Sciatic nerve (tissue), 2 donors: ENCODE measurements at regions not wholly inside any gene's neighbourhood (a gene's known extent, or its start where the extent isn't known, plus 50 kb on each side); places are given as distances from the start of the nearest gene placed in this dataset.
"Not testable (repeated sequence)": the region's sequence is repeated elsewhere in the genome, so short reads cannot be mapped to it uniquely, and the experiment has no call there.

Source experiments
- ATAC-seq: fragments of 200-7000 bp; cut with Tn5 transposase; one replicate; pipeline ENCODE4 v1.9.1; 2020; ENCODE audit warnings: mild to moderate bottlenecking, moderate library complexity
- DNase-seq: peaks from one replicate; pipeline ENCODE4 v3.0.0-alpha.2; 2020; ENCODE audit warnings: low spot score
- intact Hi-C: fragments of 100-400 bp; cut with DNase I; formaldehyde crosslinking; loops from one replicate; pipeline ENCODE4 v1.14.2; 2022
- donor health status: DM: no; HTN: no; CAD: no.
- donor health status: DM: no; HTN: no; CAD: no.

- DNase-seq (no peak), ATAC-seq (no peak)
- intact Hi-C loops: no loop called here
These were observed 158.6 kb upstream of the NT5E start for GRCh38 chr6:85291326-85291725.

GRCh38 chr6:85287654-85288053, 162.2 kb upstream of the NT5E start:
- no peak for DNase-seq
- no peak for ATAC-seq
- intact Hi-C loops: no loop called here

- ATAC-seq: no peak
- intact Hi-C loops: no loop called here
- DNase-seq: no peak
These were observed 162.7 kb upstream of the NT5E start for GRCh38 chr6:85287158-85287557.

GRCh38 chr6:85286507-85286906, 163.4 kb upstream of the NT5E start:
- ATAC-seq, intact Hi-C loops, DNase-seq: not testable (repeated sequence)

- ATAC-seq: no peak
- no peak for DNase-seq
- intact Hi-C loops: no loop called here
These were observed 163.9 kb upstream of the NT5E start for GRCh38 chr6:85285934-85286333.

GRCh38 chr6:85285114-85285513, 164.8 kb upstream of the NT5E start:
- intact Hi-C loops: no loop called here
- ATAC-seq: no peak
- DNase-seq: no peak

- DNase-seq (no peak), ATAC-seq (no peak)
- intact Hi-C loops: no loop called here
These were observed 166.4 kb upstream of the NT5E start for GRCh38 chr6:85283436-85283835.

- no peak for ATAC-seq
- intact Hi-C loops: no loop called here
- DNase-seq: no peak
These were observed 171.3 kb upstream of the NT5E start for GRCh38 chr6:85278466-85279035.

- DNase-seq, intact Hi-C loops, ATAC-seq: not testable (repeated sequence)
These were observed 173.9 kb upstream of the NT5E start for GRCh38 chr6:85276026-85276425.

- no peak for DNase-seq
- intact Hi-C loops: no loop called here
- ATAC-seq: no peak
These were observed 174.4 kb upstream of the NT5E start for GRCh38 chr6:85275338-85275985.

GRCh38 chr6:85273870-85274269, 176.0 kb upstream of the NT5E start:
- intact Hi-C loops: no loop called here
- DNase-seq (no peak), ATAC-seq (no peak)

- DNase-seq: no peak
- ATAC-seq: no peak
- intact Hi-C loops: no loop called here
These were observed 176.8 kb upstream of the NT5E start for GRCh38 chr6:85273046-85273445.

GRCh38 chr6:85272592-85272991, 177.3 kb upstream of the NT5E start:
- intact Hi-C loops: no loop called here
- ATAC-seq (no peak), DNase-seq (no peak)

GRCh38 chr6:85262621-85263020, 187.3 kb upstream of the NT5E start:
- ATAC-seq (no peak), DNase-seq (no peak)
- intact Hi-C loops: no loop called here

GRCh38 chr6:85261271-85261670, 188.6 kb upstream of the NT5E start:
- intact Hi-C loops: no loop called here

GRCh38 chr6:85255661-85256060, 194.2 kb upstream of the NT5E start:
- no peak for ATAC-seq
- DNase-seq: no peak
- intact Hi-C loops: no loop called here

More at GRCh38 chr6:85261271-85261670, 188.6 kb upstream of the NT5E start:
- DNase-seq: no peak
- peak; percentile 85 for ATAC-seq

- DNase-seq (no peak), ATAC-seq (no peak)
- intact Hi-C loops: no loop called here
These were observed 197.3 kb upstream of the NT5E start for GRCh38 chr6:85252552-85252951.

- DNase-seq (no peak), ATAC-seq (no peak)
- intact Hi-C loops: no loop called here
These were observed 197.8 kb upstream of the NT5E start for GRCh38 chr6:85252085-85252484.

- intact Hi-C loops: no loop called here
- ATAC-seq: no peak
- no peak for DNase-seq
These were observed 198.6 kb upstream of the NT5E start for GRCh38 chr6:85251300-85251699.

GRCh38 chr6:85250586-85251220, 199.2 kb upstream of the NT5E start:
- ATAC-seq (peak; percentile 96), DNase-seq (no peak)
- intact Hi-C loops: no loop called here

- intact Hi-C loops: no loop called here
These were observed 204.9 kb upstream of the NT5E start for GRCh38 chr6:85245004-85245403.

More at GRCh38 chr6:85245004-85245403, 204.9 kb upstream of the NT5E start:
- DNase-seq: no peak
- no peak for ATAC-seq
